Transverse colon (tissue), 4 donors: ENCODE measurements at regions not wholly inside any gene's neighbourhood (a gene's known extent, or its start where the extent isn't known, plus 50 kb on each side); places are given as distances from the start of the nearest gene placed in this dataset.

Experiments used
- DNase-seq: peaks from one replicate; pipeline ENCODE4 v3.0.0-alpha.2; 2019
- H3K27ac ChIP-seq, 4 donors: fragments of 200-600 bp; sonication (generic); 2 replicates each; pipeline ENCODE4 v1.5.1; 2016 to 2018; ENCODE audit warnings: inconsistent platforms in 4 of 4
- H3K27me3 ChIP-seq: fragments of 200-600 bp; sonication (generic); 2 replicates; pipeline ENCODE4 v1.5.1; 2017; ENCODE audit warnings: inconsistent platforms
- H3K36me3 ChIP-seq, 4 donors: fragments of 200-600 bp; sonication (generic); 2 replicates each; pipeline ENCODE4 v1.5.1; 2017 to 2019; ENCODE audit warnings: inconsistent platforms in 4 of 4
- H3K4me1 ChIP-seq, 4 donors: fragments of 200-600 bp; sonication (generic); 2 replicates each; pipeline ENCODE4 v1.5.1; 2017 to 2020; ENCODE audit warnings: inconsistent platforms in 4 of 4
- H3K4me3 ChIP-seq, 4 donors: fragments of 200-600 bp; sonication (generic); 1 replicate in 1 of 4; 2 replicates in 3 of 4; pipeline versions ENCODE4 v1.5.1 to v1.6.1; 2017 to 2019; ENCODE audit warnings: inconsistent platforms in 4 of 4
- H3K9me3 ChIP-seq, 2 donors: fragments of 200-600 bp; sonication (generic); 2 replicates each; pipeline ENCODE4 v1.5.1; 2017 to 2019; ENCODE audit warnings: inconsistent platforms in 2 of 2
- CTCF ChIP-seq, 5 experiments: fragments of 200-600 bp in 3 of 5; fragments of 450-650 bp in 2 of 5; sonication (generic) in 3 of 5; IDR thresholded peaks; 1 replicate in 2 of 5; 2 replicates in 3 of 5; pipeline ENCODE4 v1.5.1; 2016 to 2017; ENCODE audit warnings: antibody characterized with exemption in 5 of 5, inconsistent platforms in 3 of 5, mild to moderate bottlenecking in 2 of 5, moderate library complexity in 1 of 5
- EP300 ChIP-seq: sonication (generic); formaldehyde crosslinking; IDR thresholded peaks from one replicate; pipeline ENCODE4 v1.6.1; 2017; ENCODE audit warnings: antibody characterized with exemption, low read depth
- POLR2A ChIP-seq: fragments of 450-650 bp; IDR thresholded peaks from one replicate; pipeline ENCODE4 v1.6.1; 2016; ENCODE audit warnings: antibody characterized with exemption, mild to moderate bottlenecking, moderate library complexity
- POLR2AphosphoS5 ChIP-seq, 3 donors: sonication (generic); formaldehyde crosslinking; IDR thresholded peaks; one replicate each; pipeline ENCODE4 v1.6.1; 2016; ENCODE audit warnings: antibody characterized with exemption in 3 of 3
- WGBS, 2 donors: methylation state at CpG; one replicate each; pipeline ENCODE4 v1.1.5; 2018; ENCODE audit warnings: low coverage in 1 of 2; 5-methylcytosine and 5-hydroxymethylcytosine counted together
- in situ Hi-C, 4 donors: fragments of 200-750 bp; cut with MboI; loops; one replicate each; pipeline versions ENCODE4 v1.15.0 to v1.15.1; 2017; ENCODE audit warnings: low sequenced_read_pairs in 3 of 4, low pct_ligation_motif_present in 1 of 4, low pct_unique_long_range_greater_than_20kb in 1 of 4
- intact Hi-C: fragments of 100-400 bp; cut with DNase I; formaldehyde crosslinking; loops from one replicate; pipeline ENCODE4 v1.15.1; 2023; ENCODE audit warnings: low total_unique reads

GRCh38 chr12:77640356-77640755 is 190.3 kb upstream of the NAV3 start:
- H3K27me3 ChIP-seq, result no peaks in the 10 kb centered on the region
- no peak for TF ChIP-seq POLR2AphosphoS5 (IDR thresholded peaks at IDR 0.05)
- TF ChIP-seq POLR2A, result no peak
- no peak for TF ChIP-seq CTCF (IDR thresholded peaks at IDR 0.05)
- no peak for TF ChIP-seq EP300
- no peaks in the 10 kb centered on the region for H3K4me1 ChIP-seq
- DNase-seq, result no peak
- in situ Hi-C loops (no loop called here), intact Hi-C loops (no loop called here)
- H3K36me3 ChIP-seq, result no peaks in the 10 kb centered on the region
- H3K27ac ChIP-seq, result no peak overlapping the region
- no peak overlapping the region for H3K4me3 ChIP-seq
- H3K9me3 ChIP-seq, result no peaks in the 10 kb centered on the region

GRCh38 chr12:77630790-77631445 is 199.8 kb upstream of the NAV3 start:
- TF ChIP-seq POLR2AphosphoS5 (IDR thresholded peaks at IDR 0.05) (no peak), CTCF (IDR thresholded peaks at IDR 0.05) (no peak), EP300 (no peak), POLR2A (no peak)
- 86 to 92% methylated on average over 1 of the region's 1 CpG for WGBS, 2 donors
- DNase-seq, result no peak
- Histone ChIP-seq H3K4me3 (no peak overlapping the region), H3K27me3 (no peaks in the 10 kb centered on the region), H3K4me1 (no peaks in the 10 kb centered on the region), H3K9me3 (no peaks in the 10 kb centered on the region), H3K36me3 (no peaks in the 10 kb centered on the region), H3K27ac (no peak overlapping the region)
- intact Hi-C loops (no loop called here), in situ Hi-C loops (no loop called here)

- in situ Hi-C loops, result no loop called here
- no peak for DNase-seq
- Histone ChIP-seq H3K36me3 (no peaks in the 10 kb centered on the region), H3K4me1 (no peaks in the 10 kb centered on the region), H3K9me3 (no peaks in the 10 kb centered on the region), H3K27me3 (no peaks in the 10 kb centered on the region), H3K27ac (no peak overlapping the region), H3K4me3 (no peak overlapping the region)
- WGBS, 2 donors, result 79 to 94% methylated on average over 3 of the region's 3 CpGs
- TF ChIP-seq CTCF (IDR thresholded peaks at IDR 0.05), result no peak
- no peak for TF ChIP-seq POLR2A
- no peak for TF ChIP-seq POLR2AphosphoS5 (IDR thresholded peaks at IDR 0.05)
- no peak for TF ChIP-seq EP300
- intact Hi-C loops, result no loop called here
These were observed 200.3 kb upstream of the NAV3 start for GRCh38 chr12:77630344-77630743.

GRCh38 chr12:77629141-77629540 is 201.6 kb upstream of the NAV3 start:
- intact Hi-C loops, result no loop called here
- no peak overlapping the region for H3K27ac ChIP-seq
- H3K4me3 ChIP-seq, result no peak overlapping the region
- H3K36me3 ChIP-seq, result no peaks in the 10 kb centered on the region
- no peak for TF ChIP-seq POLR2AphosphoS5 (IDR thresholded peaks at IDR 0.05)
- no peak for TF ChIP-seq POLR2A
- no peak for TF ChIP-seq EP300
- no peak for TF ChIP-seq CTCF (IDR thresholded peaks at IDR 0.05)
- in situ Hi-C loops, result no loop called here
- DNase-seq, result no peak
- H3K27me3 ChIP-seq, result no peaks in the 10 kb centered on the region
- no peaks in the 10 kb centered on the region for H3K4me1 ChIP-seq
- H3K9me3 ChIP-seq, result no peaks in the 10 kb centered on the region
